Progenitor cell of endocrine pancreas (in vitro differentiated cells): ENCODE measurements at regions not wholly inside any gene's neighbourhood (a gene's known extent, or its start where the extent isn't known, plus 50 kb on each side); places are given as distances from the start of the nearest gene placed in this dataset.

Experiments
- DNase-seq: peaks from one replicate; pipeline ENCODE4 v3.0.0; 2021; ENCODE audit warnings: low spot score; ENCODE audit not compliant: unreplicated experiment
- H3K27ac Mint-ChIP-seq: 2 replicates; pipeline ENCODE4 v1.8.0; 2021; ENCODE audit warnings: mild to moderate bottlenecking, moderate library complexity, mixed read lengths
- H3K27me3 Mint-ChIP-seq: 2 replicates; pipeline ENCODE4 v1.8.0; 2021; ENCODE audit warnings: mixed read lengths
- H3K36me3 Mint-ChIP-seq: 2 replicates; pipeline ENCODE4 v1.8.0; 2022; ENCODE audit warnings: mixed read lengths; ENCODE audit not compliant: insufficient read depth
- H3K4me1 Mint-ChIP-seq: 2 replicates; pipeline ENCODE4 v1.8.0; 2021; ENCODE audit warnings: low read depth, mixed read lengths
- H3K4me3 Mint-ChIP-seq: 2 replicates; pipeline ENCODE4 v1.8.0; 2021; ENCODE audit warnings: low read depth, mild to moderate bottlenecking, moderate library complexity, mixed read lengths
- H3K9me3 Mint-ChIP-seq: 2 replicates; pipeline ENCODE4 v1.8.0; 2021; ENCODE audit warnings: low read depth, mixed read lengths
- TF ChIP-seq, protein P1 (sequence below): fragments of 200-600 bp; sonication (generic); IDR thresholded peaks from one replicate; pipeline ENCODE4 v1.5.0; 2021; ENCODE audit warnings: antibody characterized with exemption, mild to moderate bottlenecking; ENCODE audit not compliant: unreplicated experiment

DNA sequence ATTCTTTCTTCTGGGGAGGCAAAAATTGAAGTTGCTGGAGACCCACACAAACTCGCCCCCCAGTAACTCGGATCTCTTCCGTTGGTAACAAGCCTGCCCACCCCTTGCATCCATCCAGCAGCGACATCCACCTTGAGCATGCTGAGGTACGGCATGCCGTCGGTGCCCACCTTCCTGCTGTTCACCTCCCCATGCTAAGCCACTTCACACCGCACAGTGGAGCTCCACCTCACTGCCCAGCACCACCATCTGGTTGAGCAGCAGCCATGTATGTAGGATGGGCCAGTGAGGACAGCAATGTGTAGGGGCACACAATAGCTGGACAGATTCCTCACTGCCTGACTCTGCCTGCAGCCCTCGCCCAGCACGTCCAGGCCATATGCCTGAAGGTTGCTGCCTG is 138.1 kb upstream of the ZNF92 start:
- no peaks in the 10 kb centered on the region for H3K9me3 Mint-ChIP-seq
- no peaks in the 10 kb centered on the region for H3K36me3 Mint-ChIP-seq
- no peak for DNase-seq
- no peak overlapping the region for H3K4me3 Mint-ChIP-seq
- peaks cover 1% of the 10 kb centered on the region for H3K4me1 Mint-ChIP-seq
- TF ChIP-seq, protein P1, sequence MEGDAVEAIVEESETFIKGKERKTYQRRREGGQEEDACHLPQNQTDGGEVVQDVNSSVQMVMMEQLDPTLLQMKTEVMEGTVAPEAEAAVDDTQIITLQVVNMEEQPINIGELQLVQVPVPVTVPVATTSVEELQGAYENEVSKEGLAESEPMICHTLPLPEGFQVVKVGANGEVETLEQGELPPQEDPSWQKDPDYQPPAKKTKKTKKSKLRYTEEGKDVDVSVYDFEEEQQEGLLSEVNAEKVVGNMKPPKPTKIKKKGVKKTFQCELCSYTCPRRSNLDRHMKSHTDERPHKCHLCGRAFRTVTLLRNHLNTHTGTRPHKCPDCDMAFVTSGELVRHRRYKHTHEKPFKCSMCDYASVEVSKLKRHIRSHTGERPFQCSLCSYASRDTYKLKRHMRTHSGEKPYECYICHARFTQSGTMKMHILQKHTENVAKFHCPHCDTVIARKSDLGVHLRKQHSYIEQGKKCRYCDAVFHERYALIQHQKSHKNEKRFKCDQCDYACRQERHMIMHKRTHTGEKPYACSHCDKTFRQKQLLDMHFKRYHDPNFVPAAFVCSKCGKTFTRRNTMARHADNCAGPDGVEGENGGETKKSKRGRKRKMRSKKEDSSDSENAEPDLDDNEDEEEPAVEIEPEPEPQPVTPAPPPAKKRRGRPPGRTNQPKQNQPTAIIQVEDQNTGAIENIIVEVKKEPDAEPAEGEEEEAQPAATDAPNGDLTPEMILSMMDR, result no peak
- peaks cover 3% of the 10 kb centered on the region for H3K27me3 Mint-ChIP-seq
- no peak overlapping the region for H3K27ac Mint-ChIP-seq

- H3K36me3 Mint-ChIP-seq, result no peaks in the 10 kb centered on the region
- H3K27ac Mint-ChIP-seq, result no peak overlapping the region
- H3K27me3 Mint-ChIP-seq, result peaks cover 3% of the 10 kb centered on the region
- H3K4me1 Mint-ChIP-seq, result no peaks in the 10 kb centered on the region
- no peak overlapping the region for H3K4me3 Mint-ChIP-seq
- no peaks in the 10 kb centered on the region for H3K9me3 Mint-ChIP-seq
- TF ChIP-seq, protein P1, result no peak
- DNase-seq, result no peak
Measured at GRCh38 chr7:65233409-65234034, 140.1 kb upstream of the ZNF92 start.

GRCh38 chr7:65230231-65230630 is 143.4 kb upstream of the ZNF92 start:
- Mint-ChIP-seq H3K27ac (no peak overlapping the region), H3K4me1 (no peaks in the 10 kb centered on the region)
- TF ChIP-seq, protein P1, result no peak

GRCh38 chr7:65225422-65226006 is 148.1 kb upstream of the ZNF92 start:
- DNase-seq, result no peak
- H3K27me3 Mint-ChIP-seq, result no peaks in the 10 kb centered on the region
- no peaks in the 10 kb centered on the region for H3K4me1 Mint-ChIP-seq
- H3K9me3 Mint-ChIP-seq, result no peaks in the 10 kb centered on the region
- no peak overlapping the region for H3K4me3 Mint-ChIP-seq
- TF ChIP-seq, protein P1, result no peak
- no peak overlapping the region for H3K27ac Mint-ChIP-seq
- H3K36me3 Mint-ChIP-seq, result no peaks in the 10 kb centered on the region

More at GRCh38 chr7:65230231-65230630, 143.4 kb upstream of the ZNF92 start:
- H3K4me3 Mint-ChIP-seq, result no peak overlapping the region
- no peak for DNase-seq
- H3K9me3 Mint-ChIP-seq, result no peaks in the 10 kb centered on the region
- no peaks in the 10 kb centered on the region for H3K27me3 Mint-ChIP-seq
- H3K36me3 Mint-ChIP-seq, result no peaks in the 10 kb centered on the region

GRCh38 chr7:65222655-65223054 is 151.0 kb upstream of the ZNF92 start:
- no peak for DNase-seq
- TF ChIP-seq, protein P1, result no peak
- Mint-ChIP-seq H3K36me3 (no peaks in the 10 kb centered on the region), H3K27me3 (no peaks in the 10 kb centered on the region), H3K4me1 (no peaks in the 10 kb centered on the region), H3K4me3 (no peak overlapping the region), H3K27ac (no peak overlapping the region), H3K9me3 (no peaks in the 10 kb centered on the region)
